Activated T-helper 1 cell treated with Interleukin-2 at 50 U/mL for 16 hours (primary cell): ENCODE measurements at regions not wholly inside any gene's neighbourhood (a gene's known extent, or its start where the extent isn't known, plus 50 kb on each side); places are given as distances from the start of the nearest gene placed in this dataset.

ENCODE experiments used
- DNase-seq: peaks from one replicate; pipeline ENCODE4 v3.0.0-alpha.2; 2020; ENCODE audit warnings: low read depth

- DNase-seq, result no peak
These were observed 62.7 kb upstream of the MRPS22 start for GRCh38 chr3:139281096-139281495.

DNA sequence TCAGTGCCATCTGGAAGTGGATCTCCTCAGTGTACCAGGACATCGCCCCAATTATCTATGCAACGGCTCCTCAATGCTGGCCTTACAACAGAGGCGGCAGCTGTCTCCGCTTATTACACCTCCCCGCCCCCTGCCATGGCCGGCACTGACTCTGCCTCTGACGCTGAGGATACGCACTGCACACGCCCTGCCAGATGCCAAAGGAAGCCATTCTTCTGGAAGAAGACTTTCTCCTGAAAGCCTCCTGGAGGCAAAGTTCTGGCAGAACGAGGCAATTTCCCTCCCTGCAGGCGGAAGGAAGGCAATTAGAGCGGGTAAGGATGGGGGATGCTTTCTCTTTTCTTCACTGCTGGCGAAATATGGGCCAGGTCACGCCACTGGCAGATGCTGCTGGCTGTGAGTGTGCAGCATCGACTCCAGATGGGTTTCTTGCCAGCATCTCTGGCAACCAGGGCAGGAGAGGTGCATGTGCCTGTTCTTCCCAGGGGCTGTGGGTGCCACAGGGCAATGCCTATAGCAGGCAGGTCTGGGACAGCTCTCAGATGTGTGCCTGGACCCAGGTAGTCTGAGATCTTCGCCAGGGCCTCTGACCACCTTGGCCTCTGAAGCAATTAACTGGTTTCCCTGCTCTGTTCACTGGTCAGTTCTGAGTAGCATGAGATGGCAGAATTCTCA is 62.2 kb upstream of the MRPS22 start:
- DNase-seq, result no peak

DNA sequence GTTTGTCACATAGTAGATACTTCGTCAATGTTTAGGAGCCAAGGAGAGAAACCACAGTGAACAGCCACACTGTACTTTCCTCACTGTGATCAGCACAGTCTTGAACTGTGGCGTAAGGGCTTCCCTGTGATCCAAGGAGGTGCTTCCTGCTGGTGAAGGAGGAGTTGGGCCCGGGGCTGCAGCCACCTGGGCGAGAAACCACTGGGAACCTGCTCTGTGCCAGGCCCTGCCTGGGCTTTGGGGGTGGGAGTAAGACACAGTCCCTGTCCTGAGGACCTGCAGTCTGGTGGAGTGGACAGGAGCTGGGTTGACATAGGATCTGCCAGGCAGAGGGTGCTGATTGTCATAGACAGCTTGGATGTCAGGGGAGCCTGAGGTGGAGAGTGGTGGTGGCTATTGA is 60.5 kb upstream of the MRPS22 start:
- no peak for DNase-seq

- no peak for DNase-seq
These were observed 59.6 kb upstream of the MRPS22 start for GRCh38 chr3:139284221-139284620.

GRCh38 chr3:139285691-139286090 is 58.1 kb upstream of the MRPS22 start:
- no peak for DNase-seq

- DNase-seq, result no peak
These were observed 57.6 kb upstream of the MRPS22 start for GRCh38 chr3:139286241-139286640.

DNA sequence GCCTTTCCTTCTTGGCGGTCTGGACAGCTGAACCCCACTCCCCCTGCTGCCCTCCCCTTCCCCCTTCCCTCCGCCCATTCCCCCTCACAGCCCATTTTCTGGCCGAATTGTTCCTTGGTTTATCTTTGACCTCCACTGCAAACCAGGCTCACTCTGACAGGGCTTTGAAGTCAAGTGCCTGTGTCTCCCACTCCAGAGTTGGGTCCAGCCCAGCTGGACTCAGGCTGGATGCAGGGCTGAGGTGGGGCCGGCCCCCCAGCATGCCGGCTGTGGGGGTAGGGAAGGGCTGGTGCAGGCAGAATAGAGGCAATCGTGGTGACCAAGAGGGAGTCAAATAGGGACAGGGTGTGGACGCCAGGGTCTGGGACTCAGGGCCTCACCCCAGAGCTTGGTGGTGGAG is 57.0 kb upstream of the MRPS22 start:
- DNase-seq, result no peak

DNA sequence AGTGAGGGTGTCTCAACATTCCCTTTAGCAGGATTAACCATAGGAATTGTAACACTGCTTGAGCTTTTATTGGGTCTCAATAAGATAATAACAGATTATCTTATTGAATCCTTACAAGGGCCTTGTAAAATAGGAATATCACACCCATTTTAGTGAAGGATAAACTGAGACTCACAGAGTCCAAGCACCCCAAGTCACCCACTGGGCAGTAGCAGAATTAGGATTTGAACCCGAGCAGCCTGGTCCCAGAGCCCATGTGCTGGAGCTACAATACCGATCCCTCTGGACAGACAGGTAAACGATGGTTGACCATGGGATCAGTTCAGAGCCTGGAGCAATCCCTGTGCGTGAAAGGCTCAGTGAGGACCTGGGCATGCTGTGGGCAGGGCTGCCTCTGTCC is 56.3 kb upstream of the MRPS22 start:
- no peak for DNase-seq

DNA sequence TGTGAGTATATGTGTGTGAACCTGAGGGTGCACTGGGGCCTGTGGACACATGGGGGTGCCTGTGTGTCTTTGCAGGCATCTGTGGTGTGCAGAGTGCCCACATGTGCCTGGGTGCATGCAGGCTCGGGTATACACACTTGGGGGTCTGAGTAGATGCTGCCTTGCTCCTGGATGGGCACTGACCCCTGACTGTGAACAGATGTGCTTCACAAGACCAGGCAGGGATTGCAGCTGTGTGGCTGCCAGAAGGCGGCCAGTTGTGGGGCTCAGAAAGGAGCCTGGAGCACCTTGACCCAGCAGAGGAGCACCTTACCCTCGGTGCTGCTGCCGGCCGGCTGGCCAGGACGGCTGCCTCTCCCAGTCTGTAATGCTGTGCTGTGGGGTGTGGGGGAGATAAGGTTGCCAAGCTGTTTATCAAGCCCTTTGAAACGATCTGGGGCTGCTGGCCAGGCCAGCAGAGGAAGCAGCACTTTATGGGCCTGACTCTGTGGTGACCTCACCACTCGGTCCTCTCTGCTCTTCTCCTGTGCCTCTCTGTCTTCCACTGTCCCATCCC is 55.5 kb upstream of the MRPS22 start:
- no peak for DNase-seq

GRCh38 chr3:139289860-139290524 is 53.8 kb upstream of the MRPS22 start:
- no peak for DNase-seq

DNA sequence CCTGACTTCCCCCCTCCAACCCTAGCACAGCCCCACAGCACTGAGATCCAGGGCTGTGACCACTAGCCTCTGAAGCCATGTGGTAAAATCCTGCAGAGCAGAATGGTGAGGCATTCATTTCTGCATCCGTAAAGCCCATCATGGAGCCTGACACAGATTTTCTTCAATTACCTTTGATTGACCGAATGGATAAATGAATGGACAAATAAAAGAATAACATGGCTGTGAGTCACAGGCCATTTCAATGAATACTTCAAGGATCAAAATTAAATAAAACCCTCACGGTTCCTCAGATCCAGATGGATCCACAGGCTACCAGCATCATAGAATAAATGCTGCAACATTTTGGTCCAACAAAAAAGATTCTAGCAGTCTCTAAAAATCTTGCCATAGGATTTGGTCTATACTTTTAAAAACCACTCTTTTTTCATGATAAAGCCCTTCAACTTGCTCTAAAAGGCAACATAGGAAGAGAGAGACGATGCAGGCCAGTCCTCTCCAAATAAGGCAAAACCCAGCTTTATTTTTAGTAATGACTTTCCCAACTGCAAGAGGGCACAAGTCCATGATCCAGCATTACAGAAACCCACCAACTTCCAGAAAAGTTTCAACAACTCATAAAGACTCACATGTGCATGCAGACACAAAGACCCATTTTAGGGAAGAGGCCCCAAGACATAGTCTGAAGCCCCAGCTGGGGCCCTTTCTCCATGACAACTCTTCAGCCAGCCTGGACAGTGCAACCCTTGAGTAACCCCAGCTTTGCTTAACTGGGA is 52.4 kb upstream of the MRPS22 start:
- no peak for DNase-seq

GRCh38 chr3:139292192-139292591 is 51.6 kb upstream of the MRPS22 start:
- DNase-seq, result no peak

GRCh38 chr3:139292711-139293664 is 50.8 kb upstream of the MRPS22 start:
- no peak for DNase-seq

GRCh38 chr3:139293665-139294023 is 50.2 kb upstream of the MRPS22 start:
- no peak for DNase-seq
